GM12878 (cell line): ENCODE measurements at regions not wholly inside any gene's neighbourhood (a gene's known extent, or its start where the extent isn't known, plus 50 kb on each side); places are given as distances from the start of the nearest gene placed in this dataset.

Experiments used
- ATAC-seq: fragments of 200-7000 bp; cut with Tn5 transposase; 3 replicates; pipeline ENCODE4 v1.9.1; 2020; ENCODE audit warnings: mild to moderate bottlenecking, moderate library complexity
- BruUV-seq: library from RNA; stranded (reverse); fragments of 400-500 nt; replicated peaks from 2 replicates; lab custom pipeline; 2021; lab: Mats Ljungman, UMichigan
- CTCF ChIA-PET: fragments of 300-600 bp; sonication (Branson Sonifier 250); formaldehyde crosslinking; extraction: SDS; loops from one replicate; lab custom pipeline; 2021; ENCODE audit warnings: inconsistent platforms; lab: Yijun Ruan, JAX
- POLR2A ChIA-PET: fragments of 350-600 bp; formaldehyde crosslinking; extraction: SDS; loops from one replicate; lab custom pipeline; 2021; ENCODE audit warnings: inconsistent platforms; lab: Charles Lee
- RAD21 ChIA-PET: fragments of 300-600 bp; sonication (Branson Sonifier 250); formaldehyde crosslinking; loops from one replicate; lab custom pipeline; 2023; ENCODE audit warnings: antibody characterized with exemption; ENCODE audit not compliant: unreplicated experiment; lab: Charles Lee
- SMC1A ChIA-PET: fragments of 300-600 bp; sonication (Branson Sonifier 250); formaldehyde crosslinking; loops from one replicate; lab custom pipeline; 2023; ENCODE audit not compliant: unreplicated experiment, uncharacterized antibody; lab: Charles Lee
- DNase-seq: peaks from one replicate; pipeline ENCODE4 v3.0.0-alpha.2; 2011; ENCODE audit warnings: low read depth, low spot score
- FAIRE-seq: peaks from 3 replicates; lab custom pipeline; 2011; peaks lifted over from hg19 to GRCh38; lab: Jason Lieb, UNC
- H2AFZ ChIP-seq: 2 replicates; pipeline ENCODE4 v1.6.0; 2011; ENCODE audit warnings: low read depth, low read length, control low read depth; ENCODE audit not compliant: control insufficient read depth
- H3K27ac ChIP-seq: 2 replicates; pipeline ENCODE4 v1.5.1; 2011; ENCODE audit warnings: control low read depth; ENCODE audit not compliant: control insufficient read depth, insufficient read depth
- H3K27me3 ChIP-seq, 2 experiments: replicated peaks in 1 of 2; 2 replicates each; pipeline versions ENCODE4 v1.6.0 to v1.6.1; 2011; ENCODE audit warnings: low read length in 1 of 2; ENCODE audit not compliant: control insufficient read depth in 2 of 2, insufficient read depth in 2 of 2
- H3K36me3 ChIP-seq, 2 experiments: 2 replicates each; pipeline ENCODE4 v1.5.1; 2011; ENCODE audit warnings: low read length in 1 of 2; ENCODE audit not compliant: control insufficient read depth in 2 of 2, insufficient read depth in 2 of 2
- H3K4me1 ChIP-seq: 2 replicates; pipeline ENCODE4 v1.6.1; 2011; ENCODE audit warnings: mild to moderate bottlenecking, low read length, moderate library complexity, mixed read lengths; ENCODE audit not compliant: control insufficient read depth, insufficient read depth
- H3K4me2 ChIP-seq: 2 replicates; pipeline ENCODE4 v1.6.0; 2011; ENCODE audit warnings: control low read depth; ENCODE audit not compliant: control insufficient read depth, insufficient read depth
- H3K4me3 ChIP-seq: fragments of 200-600 bp; sonication (generic); 2 replicates; pipeline ENCODE4 v1.5.1; 2016
- H3K79me2 ChIP-seq: 2 replicates; pipeline ENCODE4 v1.6.0; 2011; ENCODE audit warnings: low read length; ENCODE audit not compliant: control insufficient read depth, insufficient read depth
- H3K9ac ChIP-seq: 2 replicates; pipeline ENCODE4 v1.8.0; 2011; ENCODE audit warnings: low read length, control low read depth, mixed read lengths; ENCODE audit not compliant: control insufficient read depth, insufficient read depth
- H3K9me3 ChIP-seq: replicated peaks from 3 replicates; pipeline ENCODE4 v1.5.1; 2011; ENCODE audit warnings: mild to moderate bottlenecking, low read length; ENCODE audit not compliant: control insufficient read depth, insufficient read depth
- H4K20me1 ChIP-seq: 2 replicates; pipeline ENCODE4 v1.6.0; 2011; ENCODE audit not compliant: control insufficient read depth, insufficient read depth
- ASH2L ChIP-seq: fragments of 300-600, 200-600 bp; sonication (generic); IDR thresholded peaks from 2 replicates; pipeline ENCODE4 v1.6.1; 2017; ENCODE audit warnings: low read depth, mild to moderate bottlenecking, borderline replicate concordance
- CBFB ChIP-seq: IDR thresholded peaks from 2 replicates; pipeline ENCODE4 v1.6.1; 2016; ENCODE audit warnings: antibody characterized with exemption, low read depth
- ESRRA ChIP-seq: IDR thresholded peaks from 2 replicates; pipeline ENCODE4 v1.6.1; 2012; ENCODE audit warnings: mild to moderate bottlenecking, low read length, improper control_type of control experiment
- KDM1A ChIP-seq: fragments of 200-600 bp; sonication (generic); IDR thresholded peaks from 2 replicates; pipeline ENCODE4 v1.6.1; 2016; ENCODE audit warnings: borderline replicate concordance
- KLF5 ChIP-seq: fragments of 450-650 bp; IDR thresholded peaks from 2 replicates; pipeline ENCODE4 v1.6.1; 2014; ENCODE audit warnings: mild to moderate bottlenecking; ENCODE audit not compliant: partially characterized antibody
- NBN ChIP-seq: fragments of 450-650 bp; IDR thresholded peaks from 2 replicates; pipeline ENCODE4 v1.6.1; 2016
- NFXL1 ChIP-seq: fragments of 450-650 bp; IDR thresholded peaks from 2 replicates; pipeline ENCODE4 v1.6.1; 2017; ENCODE audit warnings: antibody characterized with exemption, mild to moderate bottlenecking, borderline replicate concordance
- POLR2A ChIP-seq: IDR thresholded peaks from 2 replicates; pipeline ENCODE4 v1.6.1; 2011; ENCODE audit warnings: low read depth, mild to moderate bottlenecking, low read length
- RFX5 ChIP-seq: IDR thresholded peaks from 2 replicates; pipeline ENCODE4 v1.6.1; 2011; ENCODE audit warnings: low read depth, low read length, improper control_type of control experiment
- SP1 ChIP-seq: IDR thresholded peaks from one replicate; pipeline ENCODE4 v1.6.1; 2011; ENCODE audit warnings: low read depth, low read length
- STAT1 ChIP-seq: fragments of 450-650 bp; conservative IDR thresholded peaks from 2 replicates; pipeline ENCODE4 v1.6.1; 2014; ENCODE audit warnings: antibody characterized with exemption, mild to moderate bottlenecking
- STAT3 ChIP-seq: IDR thresholded peaks from 2 replicates; pipeline ENCODE4 v1.6.1; 2011; ENCODE audit warnings: low read depth, low read length, improper control_type of control experiment
- TAF1 ChIP-seq: IDR thresholded peaks from 2 replicates; pipeline ENCODE4 v1.6.1; 2011; ENCODE audit warnings: mild to moderate bottlenecking, low read depth, low read length, borderline replicate concordance
- TCF7 ChIP-seq: IDR thresholded peaks from 2 replicates; pipeline ENCODE4 v1.6.1; 2014; ENCODE audit warnings: antibody characterized with exemption, borderline replicate concordance
- ZZZ3 ChIP-seq: IDR thresholded peaks from 2 replicates; pipeline ENCODE4 v1.6.1; 2011; ENCODE audit warnings: low read depth; ENCODE audit not compliant: control insufficient read depth, insufficient read length
- WGBS: methylation state at CpG from one replicate; pipeline ENCODE4 v1.1.6; 2016; ENCODE audit warnings: low lambda C conversion rate; ENCODE audit not compliant: insufficient replicate concordance, insufficient coverage; ENCODE audit errors: missing lambda C conversion rate; 5-methylcytosine and 5-hydroxymethylcytosine counted together
- in situ Hi-C: fragments of 300-500 bp; cut with MboI; formaldehyde crosslinking; loops from 9 replicates; pipeline ENCODE4 v1.14.3; 2018; ENCODE audit warnings: mixed read lengths
- intact Hi-C: fragments of 100-400 bp; cut with micrococcal nuclease; formaldehyde crosslinking; loops from one replicate; pipeline ENCODE4 v1.14.2; 2022; ENCODE audit not compliant: unreplicated experiment
- TF ChIP-seq, protein P1 (sequence below): fragments of 450-650 bp; IDR thresholded peaks from 2 replicates; pipeline ENCODE4 v1.6.1; 2017; ENCODE audit warnings: mild to moderate bottlenecking, moderate library complexity
- TF ChIP-seq, protein P2 (sequence below): fragments of 450-650 bp; formaldehyde crosslinking; IDR thresholded peaks from 2 replicates; pipeline ENCODE4 v1.4.0; 2022; ENCODE audit warnings: mild to moderate bottlenecking, moderate library complexity
- TF ChIP-seq, protein P3 (sequence below): fragments of 450-650 bp; IDR thresholded peaks from 2 replicates; pipeline ENCODE4 v1.6.1; 2017; ENCODE audit warnings: low read depth, mild to moderate bottlenecking, moderate library complexity

DNA sequence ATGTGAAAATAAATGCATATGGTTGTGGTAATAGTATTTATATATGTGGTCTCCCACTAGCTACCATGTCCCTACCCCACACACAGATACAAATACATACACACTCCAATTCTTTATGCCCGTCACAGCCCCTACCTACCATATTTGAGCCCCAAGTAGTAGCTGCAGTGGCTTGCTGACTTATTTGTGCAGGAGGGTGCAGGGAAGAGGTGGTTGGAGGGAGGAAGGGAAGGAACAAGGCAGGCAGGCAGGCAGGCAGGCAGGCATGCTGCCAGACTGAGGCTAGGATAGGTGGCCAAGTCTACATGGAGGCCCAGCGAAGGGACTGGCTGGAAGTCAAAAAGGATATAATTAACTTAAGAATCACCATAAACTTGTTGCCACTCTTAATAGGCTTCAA lies 82.9 kb downstream of the SCN11A start (continued):
- TF ChIP-seq SP1 (no peak), CBFB (no peak)
- TF ChIP-seq, protein P1, sequence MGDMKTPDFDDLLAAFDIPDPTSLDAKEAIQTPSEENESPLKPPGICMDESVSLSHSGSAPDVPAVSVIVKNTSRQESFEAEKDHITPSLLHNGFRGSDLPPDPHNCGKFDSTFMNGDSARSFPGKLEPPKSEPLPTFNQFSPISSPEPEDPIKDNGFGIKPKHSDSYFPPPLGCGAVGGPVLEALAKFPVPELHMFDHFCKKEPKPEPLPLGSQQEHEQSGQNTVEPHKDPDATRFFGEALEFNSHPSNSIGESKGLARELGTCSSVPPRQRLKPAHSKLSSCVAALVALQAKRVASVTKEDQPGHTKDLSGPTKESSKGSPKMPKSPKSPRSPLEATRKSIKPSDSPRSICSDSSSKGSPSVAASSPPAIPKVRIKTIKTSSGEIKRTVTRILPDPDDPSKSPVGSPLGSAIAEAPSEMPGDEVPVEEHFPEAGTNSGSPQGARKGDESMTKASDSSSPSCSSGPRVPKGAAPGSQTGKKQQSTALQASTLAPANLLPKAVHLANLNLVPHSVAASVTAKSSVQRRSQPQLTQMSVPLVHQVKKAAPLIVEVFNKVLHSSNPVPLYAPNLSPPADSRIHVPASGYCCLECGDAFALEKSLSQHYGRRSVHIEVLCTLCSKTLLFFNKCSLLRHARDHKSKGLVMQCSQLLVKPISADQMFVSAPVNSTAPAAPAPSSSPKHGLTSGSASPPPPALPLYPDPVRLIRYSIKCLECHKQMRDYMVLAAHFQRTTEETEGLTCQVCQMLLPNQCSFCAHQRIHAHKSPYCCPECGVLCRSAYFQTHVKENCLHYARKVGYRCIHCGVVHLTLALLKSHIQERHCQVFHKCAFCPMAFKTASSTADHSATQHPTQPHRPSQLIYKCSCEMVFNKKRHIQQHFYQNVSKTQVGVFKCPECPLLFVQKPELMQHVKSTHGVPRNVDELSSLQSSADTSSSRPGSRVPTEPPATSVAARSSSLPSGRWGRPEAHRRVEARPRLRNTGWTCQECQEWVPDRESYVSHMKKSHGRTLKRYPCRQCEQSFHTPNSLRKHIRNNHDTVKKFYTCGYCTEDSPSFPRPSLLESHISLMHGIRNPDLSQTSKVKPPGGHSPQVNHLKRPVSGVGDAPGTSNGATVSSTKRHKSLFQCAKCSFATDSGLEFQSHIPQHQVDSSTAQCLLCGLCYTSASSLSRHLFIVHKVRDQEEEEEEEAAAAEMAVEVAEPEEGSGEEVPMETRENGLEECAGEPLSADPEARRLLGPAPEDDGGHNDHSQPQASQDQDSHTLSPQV: no peak
- TF ChIP-seq, protein P2, sequence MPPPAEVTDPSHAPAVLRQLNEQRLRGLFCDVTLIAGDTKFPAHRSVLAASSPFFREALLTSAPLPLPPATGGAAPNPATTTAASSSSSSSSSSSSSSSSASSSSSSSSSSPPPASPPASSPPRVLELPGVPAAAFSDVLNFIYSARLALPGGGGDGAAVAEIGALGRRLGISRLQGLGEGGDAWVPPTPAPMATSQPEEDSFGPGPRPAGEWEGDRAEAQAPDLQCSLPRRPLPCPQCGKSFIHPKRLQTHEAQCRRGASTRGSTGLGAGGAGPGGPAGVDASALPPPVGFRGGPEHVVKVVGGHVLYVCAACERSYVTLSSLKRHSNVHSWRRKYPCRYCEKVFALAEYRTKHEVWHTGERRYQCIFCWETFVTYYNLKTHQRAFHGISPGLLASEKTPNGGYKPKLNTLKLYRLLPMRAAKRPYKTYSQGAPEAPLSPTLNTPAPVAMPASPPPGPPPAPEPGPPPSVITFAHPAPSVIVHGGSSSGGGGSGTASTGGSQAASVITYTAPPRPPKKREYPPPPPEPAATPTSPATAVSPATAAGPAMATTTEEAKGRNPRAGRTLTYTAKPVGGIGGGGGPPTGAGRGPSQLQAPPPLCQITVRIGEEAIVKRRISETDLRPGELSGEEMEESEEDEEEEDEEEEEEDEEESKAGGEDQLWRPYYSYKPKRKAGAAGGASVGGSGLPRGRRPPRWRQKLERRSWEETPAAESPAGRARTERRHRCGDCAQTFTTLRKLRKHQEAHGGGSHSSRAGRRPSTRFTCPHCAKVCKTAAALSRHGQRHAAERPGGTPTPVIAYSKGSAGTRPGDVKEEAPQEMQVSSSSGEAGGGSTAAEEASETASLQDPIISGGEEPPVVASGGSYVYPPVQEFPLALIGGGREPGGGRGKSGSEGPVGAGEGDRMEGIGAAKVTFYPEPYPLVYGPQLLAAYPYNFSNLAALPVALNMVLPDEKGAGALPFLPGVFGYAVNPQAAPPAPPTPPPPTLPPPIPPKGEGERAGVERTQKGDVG (CRISPR knock-in tag): no peak

DNA sequence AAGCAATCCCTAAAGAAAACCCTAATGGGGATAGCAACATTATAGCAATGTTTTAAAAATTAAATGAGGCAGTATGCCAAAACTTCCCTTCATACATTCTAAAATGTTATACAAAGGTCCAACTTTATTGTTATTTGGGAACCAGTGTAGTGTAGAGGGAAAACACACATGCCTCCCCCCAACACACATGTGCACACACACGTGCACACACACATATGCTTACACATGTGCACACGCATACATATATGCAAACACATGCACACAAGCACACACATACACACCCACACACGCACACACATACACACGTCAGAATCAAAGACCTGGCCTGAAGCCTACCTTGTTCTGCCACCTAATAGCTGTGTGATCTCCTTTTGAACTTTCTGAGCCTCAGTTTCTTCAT lies 83.3 kb downstream of the SCN11A start:
- Histone ChIP-seq H3K4me1 (no peaks in the 10 kb centered on the region), H3K9ac (no peak overlapping the region), H3K27me3 (peaks cover 0 to 2% of the 10 kb centered on the region in 2 experiments; a peak in 1 of 4 replicates), H3K79me2 (no peaks in the 10 kb centered on the region), H3K4me3 (no peak overlapping the region), H2AFZ (no peak overlapping the region), H4K20me1 (no peaks in the 10 kb centered on the region), H3K4me2 (no peak overlapping the region), H3K9me3 (no peaks in the 10 kb centered on the region), H3K36me3 (no peaks in the 10 kb centered on the region), H3K27ac (no peak overlapping the region)
- WGBS: 40% methylated on average over 4 of the region's 4 CpGs
- ChIA-PET SMC1A (no interaction called here), POLR2A (no interaction called here), CTCF (no interaction called here), RAD21 (no interaction called here)
- BruUV-seq: no TSS peak
- no peak for ATAC-seq
- FAIRE-seq: no peak
- intact Hi-C loops (no loop called here), in situ Hi-C loops (no loop called here)
- no peak for DNase-seq
- TF ChIP-seq POLR2A (no peak), RFX5 (no peak), NBN (no peak), STAT3 (no peak), STAT1 (no peak), KLF5 (no peak), NFXL1 (no peak), ESRRA (no peak), KDM1A (no peak), ZZZ3 (no peak), TAF1 (no peak), TCF7 (no peak), ASH2L (no peak)
- TF ChIP-seq, protein P3, sequence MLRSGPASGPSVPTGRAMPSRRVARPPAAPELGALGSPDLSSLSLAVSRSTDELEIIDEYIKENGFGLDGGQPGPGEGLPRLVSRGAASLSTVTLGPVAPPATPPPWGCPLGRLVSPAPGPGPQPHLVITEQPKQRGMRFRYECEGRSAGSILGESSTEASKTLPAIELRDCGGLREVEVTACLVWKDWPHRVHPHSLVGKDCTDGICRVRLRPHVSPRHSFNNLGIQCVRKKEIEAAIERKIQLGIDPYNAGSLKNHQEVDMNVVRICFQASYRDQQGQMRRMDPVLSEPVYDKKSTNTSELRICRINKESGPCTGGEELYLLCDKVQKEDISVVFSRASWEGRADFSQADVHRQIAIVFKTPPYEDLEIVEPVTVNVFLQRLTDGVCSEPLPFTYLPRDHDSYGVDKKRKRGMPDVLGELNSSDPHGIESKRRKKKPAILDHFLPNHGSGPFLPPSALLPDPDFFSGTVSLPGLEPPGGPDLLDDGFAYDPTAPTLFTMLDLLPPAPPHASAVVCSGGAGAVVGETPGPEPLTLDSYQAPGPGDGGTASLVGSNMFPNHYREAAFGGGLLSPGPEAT: no peak
